GM19035 (cell line): ENCODE measurements at regions not wholly inside any gene's neighbourhood (a gene's known extent, or its start where the extent isn't known, plus 50 kb on each side); places are given as distances from the start of the nearest gene placed in this dataset.

Experiments
- ATAC-seq: cut with Tn5 transposase; IDR thresholded peaks from one replicate; pipeline ENCODE4 v1.9.1; 2021; ENCODE audit not compliant: unreplicated experiment

DNA sequence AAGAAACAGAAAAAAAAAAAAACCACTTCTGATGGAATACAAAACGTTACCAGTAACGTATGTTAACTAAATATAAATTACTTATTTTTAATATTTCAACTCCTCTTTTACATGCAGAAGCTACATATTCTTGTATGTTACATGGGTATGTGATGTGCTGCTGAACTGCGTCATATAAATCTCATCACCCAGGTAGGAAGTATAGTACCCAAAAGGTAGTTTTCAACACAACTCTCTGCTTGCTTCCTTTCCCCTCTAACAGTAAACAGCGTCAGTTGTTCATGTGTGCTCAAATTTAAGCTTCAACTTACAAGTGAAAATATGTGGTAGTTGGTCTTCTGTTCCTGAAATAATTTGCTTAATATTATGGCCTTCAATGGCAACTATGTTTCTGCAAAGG lies 250.0 kb upstream of the RBMY1B start:
- no peak for ATAC-seq

DNA sequence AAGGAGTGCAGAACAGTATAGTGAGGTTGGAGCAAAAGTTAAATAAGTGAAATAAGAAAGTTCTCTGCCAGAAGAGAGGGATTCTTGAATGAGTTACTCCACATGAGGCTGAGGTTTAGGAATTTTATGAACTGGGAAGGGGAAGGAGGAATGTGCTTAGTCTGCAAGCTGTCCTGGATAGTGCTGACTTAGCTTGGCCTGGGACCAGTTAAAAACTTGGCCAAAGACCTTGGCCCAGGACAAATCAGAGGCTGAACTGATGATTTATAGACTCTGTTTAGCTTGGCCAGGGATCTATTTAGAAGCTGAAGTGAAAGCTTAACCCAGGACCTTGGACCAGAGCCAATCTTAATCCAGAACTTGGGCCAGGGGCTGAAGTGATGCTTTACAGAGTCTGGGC lies 244.4 kb upstream of the RBMY1B start:
- no peak for ATAC-seq

GRCh38 chrY:21267164-21267563 lies 244.0 kb upstream of the RBMY1B start:
- no peak for ATAC-seq

GRCh38 chrY:21287769-21288168 lies 223.4 kb upstream of the RBMY1B start:
- no peak for ATAC-seq

- no peak for ATAC-seq
Measured at GRCh38 chrY:21288908-21289307, 222.2 kb upstream of the RBMY1B start.

- ATAC-seq: no peak
Measured at GRCh38 chrY:21295206-21295605, 215.9 kb upstream of the RBMY1B start.

GRCh38 chrY:21302278-21302677 lies 208.9 kb upstream of the RBMY1B start:
- ATAC-seq: no peak

DNA sequence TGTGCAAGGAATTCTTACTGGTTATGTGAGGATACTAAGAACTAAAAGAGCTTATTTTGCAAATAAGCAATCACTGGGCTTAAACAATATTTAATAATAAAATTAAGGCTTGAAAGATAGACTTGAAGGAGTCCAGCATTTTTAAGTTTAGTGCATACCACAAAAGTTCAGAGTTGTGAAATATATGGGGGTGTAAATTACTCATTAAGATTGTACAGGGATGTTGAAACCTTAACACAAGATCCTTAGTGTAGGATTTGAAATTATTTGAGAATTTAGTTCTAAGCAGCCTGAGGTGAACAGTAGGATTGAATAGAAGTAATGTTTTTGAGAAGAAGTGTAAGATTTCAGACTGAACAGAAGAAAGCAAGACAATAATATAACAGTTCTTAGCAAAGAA lies 195.8 kb upstream of the RBMY1B start:
- no peak for ATAC-seq
